ENCODE measurements at regions not wholly inside any gene's neighbourhood (a gene's known extent, or its start where the extent isn't known, plus 50 kb on each side); places are given as distances from the start of the nearest gene placed in this dataset.

GRCh38 chr18:24877546-24877945 lies 417.1 kb downstream of the HRH4 start:
- no peak for DNase-seq
- no peaks in the 10 kb centered on the region for H3K27me3 Mint-ChIP-seq
- H3K36me3 Mint-ChIP-seq (ENCODE audit: insufficient read depth) = no peaks in the 10 kb centered on the region
- peaks cover 0 to 1% of the 10 kb centered on the region in 2 donors for H3K9me3 Mint-ChIP-seq
- no peaks in the 10 kb centered on the region for H3K4me1 Mint-ChIP-seq (ENCODE audit: low read depth in 2 of 2)
- no peak overlapping the region for H3K27ac Mint-ChIP-seq
- no peak overlapping the region for H3K4me3 Mint-ChIP-seq
- no peak for ATAC-seq (replicated peaks)

- Mint-ChIP-seq H3K9me3 (peaks cover 0 to 1% of the 10 kb centered on the region in 2 donors), H3K4me1 (ENCODE audit: low read depth in 2 of 2) (no peaks in the 10 kb centered on the region), H3K36me3 (ENCODE audit: insufficient read depth) (no peaks in the 10 kb centered on the region), H3K4me3 (no peak overlapping the region), H3K27me3 (no peaks in the 10 kb centered on the region), H3K27ac (no peak overlapping the region)
- DNase-seq (no peak), ATAC-seq (replicated peaks) (no peak)
These were observed 417.9 kb downstream of the HRH4 start for GRCh38 chr18:24878289-24878688.

- Mint-ChIP-seq H3K27ac (no peak overlapping the region), H3K4me3 (no peak overlapping the region), H3K36me3 (ENCODE audit: insufficient read depth) (no peaks in the 10 kb centered on the region), H3K9me3 (peaks cover 4 to 7% of the 10 kb centered on the region in 2 donors), H3K4me1 (ENCODE audit: low read depth in 2 of 2) (no peaks in the 10 kb centered on the region), H3K27me3 (no peaks in the 10 kb centered on the region)
- ATAC-seq (replicated peaks) (no peak), DNase-seq (no peak)
These were observed 424.8 kb downstream of the HRH4 start for GRCh38 chr18:24885276-24885675.

GRCh38 chr18:24894880-24895279 lies 434.4 kb downstream of the HRH4 start:
- ATAC-seq (replicated peaks) (no peak), DNase-seq (no peak)
- Mint-ChIP-seq H3K4me3 (no peak overlapping the region), H3K27ac (no peak overlapping the region), H3K36me3 (ENCODE audit: insufficient read depth) (no peaks in the 10 kb centered on the region), H3K27me3 (peaks cover 0 to 7% of the 10 kb centered on the region in 2 donors), H3K9me3 (peaks cover 0 to 7% of the 10 kb centered on the region in 2 donors), H3K4me1 (ENCODE audit: low read depth in 2 of 2) (no peaks in the 10 kb centered on the region)

- no peaks in the 10 kb centered on the region for H3K36me3 Mint-ChIP-seq (ENCODE audit: insufficient read depth)
- ATAC-seq (replicated peaks) (no peak), DNase-seq (no peak)
- no peak overlapping the region for H3K4me3 Mint-ChIP-seq
- H3K4me1 Mint-ChIP-seq (ENCODE audit: low read depth in 2 of 2) = no peaks in the 10 kb centered on the region
- H3K27ac Mint-ChIP-seq = peak overlapping the region in 1 of 2 donors; percentile 25
- peaks cover 6 to 15% of the 10 kb centered on the region in 2 donors for H3K9me3 Mint-ChIP-seq
- peaks cover 0 to 14% of the 10 kb centered on the region in 2 donors for H3K27me3 Mint-ChIP-seq
These were observed 437.0 kb downstream of the HRH4 start for GRCh38 chr18:24897461-24897860.

- Mint-ChIP-seq H3K27ac (no peak overlapping the region), H3K4me1 (ENCODE audit: low read depth in 2 of 2) (no peaks in the 10 kb centered on the region), H3K9me3 (peaks cover 0 to 4% of the 10 kb centered on the region in 2 donors), H3K36me3 (ENCODE audit: insufficient read depth) (no peaks in the 10 kb centered on the region), H3K27me3 (peaks cover 0 to 5% of the 10 kb centered on the region in 2 donors), H3K4me3 (no peak overlapping the region)
- no peak for ATAC-seq (replicated peaks)
- DNase-seq = no peak
These were observed 441.7 kb downstream of the ZNF521 start for GRCh38 chr18:24910221-24910620.

GRCh38 chr18:24913507-24914170 lies 438.3 kb downstream of the ZNF521 start:
- no peaks in the 10 kb centered on the region for H3K36me3 Mint-ChIP-seq (ENCODE audit: insufficient read depth)
- ATAC-seq (replicated peaks) (no peak), DNase-seq (no peak)
- H3K27me3 Mint-ChIP-seq = peaks cover 5 to 15% of the 10 kb centered on the region in 2 donors
- peaks cover 0 to 2% of the 10 kb centered on the region in 2 donors for H3K9me3 Mint-ChIP-seq
- H3K4me1 Mint-ChIP-seq (ENCODE audit: low read depth in 2 of 2) = no peaks in the 10 kb centered on the region
- H3K27ac Mint-ChIP-seq = no peak overlapping the region
- H3K4me3 Mint-ChIP-seq = no peak overlapping the region

GRCh38 chr18:24914171-24914525 lies 437.8 kb downstream of the ZNF521 start:
- H3K4me1 Mint-ChIP-seq (ENCODE audit: low read depth in 2 of 2) = no peaks in the 10 kb centered on the region
- peaks cover 0 to 2% of the 10 kb centered on the region in 2 donors for H3K9me3 Mint-ChIP-seq
- H3K4me3 Mint-ChIP-seq = no peak overlapping the region
- DNase-seq (no peak), ATAC-seq (replicated peaks) (no peak)
- H3K27ac Mint-ChIP-seq = no peak overlapping the region
- H3K36me3 Mint-ChIP-seq (ENCODE audit: insufficient read depth) = no peaks in the 10 kb centered on the region
- peaks cover 5 to 15% of the 10 kb centered on the region in 2 donors for H3K27me3 Mint-ChIP-seq

GRCh38 chr18:24914685-24915084 lies 437.3 kb downstream of the ZNF521 start:
- H3K4me1 Mint-ChIP-seq (ENCODE audit: low read depth in 2 of 2) = no peaks in the 10 kb centered on the region
- H3K27ac Mint-ChIP-seq = no peak overlapping the region
- peaks cover 5 to 15% of the 10 kb centered on the region in 2 donors for H3K27me3 Mint-ChIP-seq
- peaks cover 0 to under 1% of the 10 kb centered on the region in 2 donors for H3K9me3 Mint-ChIP-seq
- no peak for DNase-seq
- H3K36me3 Mint-ChIP-seq (ENCODE audit: insufficient read depth) = no peaks in the 10 kb centered on the region
- no peak for ATAC-seq (replicated peaks)
- H3K4me3 Mint-ChIP-seq = no peak overlapping the region

GRCh38 chr18:24915547-24915946 lies 436.4 kb downstream of the ZNF521 start:
- Mint-ChIP-seq H3K4me3 (no peak overlapping the region), H3K27ac (no peak overlapping the region), H3K27me3 (peaks cover 5 to 15% of the 10 kb centered on the region in 2 donors), H3K4me1 (ENCODE audit: low read depth in 2 of 2) (no peaks in the 10 kb centered on the region), H3K36me3 (ENCODE audit: insufficient read depth) (no peaks in the 10 kb centered on the region), H3K9me3 (no peaks in the 10 kb centered on the region)
- no peak for ATAC-seq (replicated peaks)
- no peak for DNase-seq

- Mint-ChIP-seq H3K27me3 (peaks cover 5 to 15% of the 10 kb centered on the region in 2 donors), H3K4me3 (no peak overlapping the region), H3K4me1 (ENCODE audit: low read depth in 2 of 2) (no peaks in the 10 kb centered on the region), H3K9me3 (no peaks in the 10 kb centered on the region), H3K27ac (no peak overlapping the region), H3K36me3 (ENCODE audit: insufficient read depth) (no peaks in the 10 kb centered on the region)
- no peak for ATAC-seq (replicated peaks)
- no peak for DNase-seq
These were observed 434.2 kb downstream of the ZNF521 start for GRCh38 chr18:24917767-24918166.

- Mint-ChIP-seq H3K4me1 (ENCODE audit: low read depth in 2 of 2) (no peaks in the 10 kb centered on the region), H3K36me3 (ENCODE audit: insufficient read depth) (no peaks in the 10 kb centered on the region), H3K9me3 (no peaks in the 10 kb centered on the region), H3K4me3 (no peak overlapping the region), H3K27me3 (peaks cover 5 to 15% of the 10 kb centered on the region in 2 donors), H3K27ac (no peak overlapping the region)
- ATAC-seq (replicated peaks) (no peak), DNase-seq (no peak)
These were observed 433.7 kb downstream of the ZNF521 start for GRCh38 chr18:24918257-24918656.

GRCh38 chr18:24919181-24919797 lies 432.7 kb downstream of the ZNF521 start:
- DNase-seq (no peak), ATAC-seq (replicated peaks) (no peak)
- Mint-ChIP-seq H3K27me3 (peaks cover 5 to 12% of the 10 kb centered on the region in 2 donors), H3K9me3 (no peaks in the 10 kb centered on the region), H3K36me3 (ENCODE audit: insufficient read depth) (no peaks in the 10 kb centered on the region), H3K4me1 (ENCODE audit: low read depth in 2 of 2) (no peaks in the 10 kb centered on the region), H3K4me3 (no peak overlapping the region), H3K27ac (no peak overlapping the region)

GRCh38 chr18:24922491-24922890 lies 429.5 kb downstream of the ZNF521 start:
- no peak overlapping the region for H3K27ac Mint-ChIP-seq
- DNase-seq = no peak
- no peaks in the 10 kb centered on the region for H3K27me3 Mint-ChIP-seq
- H3K4me3 Mint-ChIP-seq = no peak overlapping the region
- no peaks in the 10 kb centered on the region for H3K36me3 Mint-ChIP-seq (ENCODE audit: insufficient read depth)
- peaks cover 0 to 2% of the 10 kb centered on the region in 2 donors for H3K9me3 Mint-ChIP-seq
- ATAC-seq (replicated peaks) = no peak
- no peaks in the 10 kb centered on the region for H3K4me1 Mint-ChIP-seq (ENCODE audit: low read depth in 2 of 2)
